ENCODE measurements at regions not wholly inside any gene's neighbourhood (a gene's known extent, or its start where the extent isn't known, plus 50 kb on each side); places are given as distances from the start of the nearest gene placed in this dataset.
"Not testable (repeated sequence)": the region's sequence is repeated elsewhere in the genome, so short reads cannot be mapped to it uniquely, and the experiment has no call there.

- WGBS (ENCODE audit: insufficient coverage): 100% methylated on average over 1 of the region's 1 CpG
- no peaks in the 10 kb centered on the region for H3K27me3 ChIP-seq (replicated peaks in 2 of 5; ENCODE audit: control insufficient read depth in 4 of 5, insufficient read depth in 5 of 5, low read length in 4 of 5)
- H3K9me3 ChIP-seq (ENCODE audit: control extremely low read depth in 1 of 5, control insufficient read depth in 4 of 5, insufficient read depth in 2 of 5, low read depth in 1 of 5, low read length in 4 of 5): peaks cover 0 to 2% (median 0%) of the 10 kb centered on the region in 5 experiments
- H3K4me1 ChIP-seq (ENCODE audit: control extremely low read depth in 1 of 4, control insufficient read depth in 4 of 4, insufficient read depth in 4 of 4, low read length in 3 of 4): no peaks in the 10 kb centered on the region
- no peaks in the 10 kb centered on the region for H3K36me3 ChIP-seq (ENCODE audit: control insufficient read depth in 4 of 4, insufficient read depth in 4 of 4, low read length in 3 of 4)
- no peak overlapping the region for H3K27ac ChIP-seq (ENCODE audit: insufficient read depth in 1 of 2, low read depth in 1 of 2, low read length in 2 of 2, poor library complexity in 1 of 2, severe bottlenecking in 2 of 2)
- H3K4me3 ChIP-seq (ENCODE audit: control insufficient read depth in 1 of 7, extremely low read depth in 1 of 7, insufficient read depth in 4 of 7, low read depth in 2 of 7, low read length in 6 of 7): no peak overlapping the region
- ChIA-PET CTCF (interaction anchor here (1.4 kb wide), 1 partner anchor 11 kb away, joined by 4 read pairs; no protein-coding TSS in a partner anchor), POLR2A (no interaction called here)
- no peak for DNase-seq
Observed at GRCh38 chr4:150021483-150021882, 56.8 kb upstream of the DCLK2 start.

- no peak for DNase-seq
- POLR2A ChIA-PET: no interaction called here
- Histone ChIP-seq H3K4me3 (ENCODE audit: control insufficient read depth in 1 of 7, extremely low read depth in 1 of 7, insufficient read depth in 4 of 7, low read depth in 2 of 7, low read length in 6 of 7) (no peak overlapping the region), H3K27me3 (replicated peaks in 2 of 5; ENCODE audit: control insufficient read depth in 4 of 5, insufficient read depth in 5 of 5, low read length in 4 of 5) (no peaks in the 10 kb centered on the region), H3K9me3 (ENCODE audit: control extremely low read depth in 1 of 5, control insufficient read depth in 4 of 5, insufficient read depth in 2 of 5, low read depth in 1 of 5, low read length in 4 of 5) (peaks cover 0 to 17% (median 5%) of the 10 kb centered on the region in 5 experiments), H3K36me3 (ENCODE audit: control insufficient read depth in 4 of 4, insufficient read depth in 4 of 4, low read length in 3 of 4) (no peaks in the 10 kb centered on the region), H3K27ac (ENCODE audit: insufficient read depth in 1 of 2, low read depth in 1 of 2, low read length in 2 of 2, poor library complexity in 1 of 2, severe bottlenecking in 2 of 2) (no peak overlapping the region), H3K4me1 (ENCODE audit: control extremely low read depth in 1 of 4, control insufficient read depth in 4 of 4, insufficient read depth in 4 of 4, low read length in 3 of 4) (no peaks in the 10 kb centered on the region)
- CTCF ChIA-PET: no interaction called here
- no CpG with 5 or more reads among the region's 2 CpGs for WGBS (ENCODE audit: insufficient coverage)
Observed at GRCh38 chr4:150023489-150023888, 54.8 kb upstream of the DCLK2 start.

- H3K4me1 ChIP-seq (ENCODE audit: control extremely low read depth in 1 of 4, control insufficient read depth in 4 of 4, insufficient read depth in 4 of 4, low read length in 3 of 4); H3K27ac ChIP-seq (ENCODE audit: insufficient read depth in 1 of 2, low read depth in 1 of 2, low read length in 2 of 2, poor library complexity in 1 of 2, severe bottlenecking in 2 of 2); POLR2A ChIA-PET; CTCF ChIA-PET; H3K27me3 ChIP-seq (replicated peaks in 2 of 5; ENCODE audit: control insufficient read depth in 4 of 5, insufficient read depth in 5 of 5, low read length in 4 of 5); H3K4me3 ChIP-seq (ENCODE audit: control insufficient read depth in 1 of 7, extremely low read depth in 1 of 7, insufficient read depth in 4 of 7, low read depth in 2 of 7, low read length in 6 of 7); H3K36me3 ChIP-seq (ENCODE audit: control insufficient read depth in 4 of 4, insufficient read depth in 4 of 4, low read length in 3 of 4): not testable (repeated sequence)
- H3K9me3 ChIP-seq (ENCODE audit: control extremely low read depth in 1 of 5, control insufficient read depth in 4 of 5, insufficient read depth in 2 of 5, low read depth in 1 of 5, low read length in 4 of 5): peaks cover 0 to 17% (median 5%) of the 10 kb centered on the region in 5 experiments
- DNase-seq: peak in 2 of 3 donors; percentile 7 to 11
Observed at GRCh38 chr4:150026987-150027386, 51.3 kb upstream of the DCLK2 start.

All from common myeloid progenitor, CD34-positive (primary cell).